Prostate gland (tissue), 2 donors: ENCODE measurements at regions not wholly inside any gene's neighbourhood (a gene's known extent, or its start where the extent isn't known, plus 50 kb on each side); places are given as distances from the start of the nearest gene placed in this dataset.

Experiments used
- POLR2A ChIP-seq: fragments of 450-650 bp; IDR thresholded peaks from one replicate; pipeline ENCODE4 v1.6.1; 2016; ENCODE audit warnings: antibody characterized with exemption, mild to moderate bottlenecking
- TF ChIP-seq, protein P1 (sequence below), 4 experiments: fragments of 200-600 bp in 2 of 4; fragments of 450-650 bp in 2 of 4; sonication (generic) in 2 of 4; IDR thresholded peaks; 1 replicate in 3 of 4; 2 replicates in 1 of 4; pipeline ENCODE4 v1.5.1; 2016 to 2019; ENCODE audit warnings: antibody characterized with exemption in 4 of 4, mild to moderate bottlenecking in 2 of 4, moderate library complexity in 2 of 4

DNA sequence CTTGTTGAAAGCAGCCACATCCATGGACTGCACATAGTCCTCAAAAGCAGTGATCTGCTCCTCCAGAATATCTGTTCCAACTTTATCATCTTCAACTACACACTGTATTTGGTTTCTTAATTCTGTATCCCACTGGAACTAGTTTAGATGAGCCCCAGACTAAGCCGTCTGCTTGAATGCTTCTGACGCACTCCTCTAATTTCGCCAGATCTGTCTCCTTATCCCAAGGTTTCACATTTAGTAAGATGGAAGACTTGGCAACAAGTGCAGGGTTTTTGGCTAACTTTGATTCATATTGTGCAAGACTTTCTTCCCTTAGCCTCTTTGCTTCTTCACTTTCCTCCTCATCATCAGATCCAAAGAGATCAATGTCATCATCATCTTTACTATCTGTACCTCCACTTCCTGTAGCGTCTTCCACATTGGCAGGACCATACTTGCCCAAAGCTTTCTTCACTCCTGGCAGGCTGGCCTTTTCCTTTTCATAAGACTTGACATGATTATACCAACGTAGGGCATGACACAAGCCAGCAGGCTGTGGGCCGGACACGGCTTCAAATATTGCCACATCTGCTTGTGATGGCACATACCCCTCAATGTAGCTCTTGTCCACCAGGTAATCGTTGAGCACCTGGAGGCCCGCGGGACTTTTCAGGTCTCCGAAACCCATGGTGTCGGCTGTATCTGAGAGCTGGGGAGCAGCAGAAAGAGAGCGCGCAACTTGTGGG is 56.2 kb upstream of the PIK3R1 start:
- TF ChIP-seq POLR2A, result no peak
- TF ChIP-seq, protein P1, sequence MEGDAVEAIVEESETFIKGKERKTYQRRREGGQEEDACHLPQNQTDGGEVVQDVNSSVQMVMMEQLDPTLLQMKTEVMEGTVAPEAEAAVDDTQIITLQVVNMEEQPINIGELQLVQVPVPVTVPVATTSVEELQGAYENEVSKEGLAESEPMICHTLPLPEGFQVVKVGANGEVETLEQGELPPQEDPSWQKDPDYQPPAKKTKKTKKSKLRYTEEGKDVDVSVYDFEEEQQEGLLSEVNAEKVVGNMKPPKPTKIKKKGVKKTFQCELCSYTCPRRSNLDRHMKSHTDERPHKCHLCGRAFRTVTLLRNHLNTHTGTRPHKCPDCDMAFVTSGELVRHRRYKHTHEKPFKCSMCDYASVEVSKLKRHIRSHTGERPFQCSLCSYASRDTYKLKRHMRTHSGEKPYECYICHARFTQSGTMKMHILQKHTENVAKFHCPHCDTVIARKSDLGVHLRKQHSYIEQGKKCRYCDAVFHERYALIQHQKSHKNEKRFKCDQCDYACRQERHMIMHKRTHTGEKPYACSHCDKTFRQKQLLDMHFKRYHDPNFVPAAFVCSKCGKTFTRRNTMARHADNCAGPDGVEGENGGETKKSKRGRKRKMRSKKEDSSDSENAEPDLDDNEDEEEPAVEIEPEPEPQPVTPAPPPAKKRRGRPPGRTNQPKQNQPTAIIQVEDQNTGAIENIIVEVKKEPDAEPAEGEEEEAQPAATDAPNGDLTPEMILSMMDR (IDR thresholded peaks at IDR 0.05), result no peak
